ENCODE measurements at regions not wholly inside any gene's neighbourhood (a gene's known extent, or its start where the extent isn't known, plus 50 kb on each side); places are given as distances from the start of the nearest gene placed in this dataset.

- no peaks in the 10 kb centered on the region for H3K9me3 ChIP-seq (ENCODE audit: control insufficient read depth, insufficient read depth, low read length)
- peaks cover 4% of the 10 kb centered on the region; the same call in 1 of the 2 replicates for H3K27me3 ChIP-seq (ENCODE audit: control insufficient read depth, low read length)
- no peaks in the 10 kb centered on the region for H3K79me2 ChIP-seq (ENCODE audit: control insufficient read depth, low read length)
- H3K4me3 ChIP-seq (ENCODE audit: low read length): no peak overlapping the region
- H3K36me3 ChIP-seq (ENCODE audit: control insufficient read depth, low read length): no peaks in the 10 kb centered on the region
- no peaks in the 10 kb centered on the region for H3K4me1 ChIP-seq (ENCODE audit: control insufficient read depth, low read length)
- no peak overlapping the region for H3K4me2 ChIP-seq (ENCODE audit: low read length)
- TF ChIP-seq CTCF (IDR thresholded peaks at IDR 0.05; ENCODE audit: low read depth, low read length, poor library complexity, severe bottlenecking): no peak
- no peaks in the 10 kb centered on the region for H3F3A ChIP-seq (ENCODE audit: control insufficient read depth, insufficient read depth)
- no peak overlapping the region for H3K27ac ChIP-seq (ENCODE audit: low read depth, low read length)
- no peaks in the 10 kb centered on the region for H3K9me2 ChIP-seq (replicated peaks; ENCODE audit: control insufficient read depth, low read length)
- no peaks in the 10 kb centered on the region for H4K20me1 ChIP-seq (ENCODE audit: control insufficient read depth, insufficient read depth, low read depth, low read length)
These were observed 182.3 kb upstream of the KLF12 start for GRCh38 chr13:74316547-74316946.

GRCh38 chr13:74306496-74306895, 172.3 kb upstream of the KLF12 start:
- no peaks in the 10 kb centered on the region for H3K79me2 ChIP-seq (ENCODE audit: control insufficient read depth, low read length)
- H3F3A ChIP-seq (ENCODE audit: control insufficient read depth, insufficient read depth): no peaks in the 10 kb centered on the region
- H3K27ac ChIP-seq (ENCODE audit: low read depth, low read length): no peak overlapping the region
- no peaks in the 10 kb centered on the region for H3K9me3 ChIP-seq (ENCODE audit: control insufficient read depth, insufficient read depth, low read length)
- H3K4me2 ChIP-seq (ENCODE audit: low read length): no peak overlapping the region
- H3K4me3 ChIP-seq (ENCODE audit: low read length): no peak overlapping the region
- H3K4me1 ChIP-seq (ENCODE audit: control insufficient read depth, low read length): no peaks in the 10 kb centered on the region
- H4K20me1 ChIP-seq (ENCODE audit: control insufficient read depth, insufficient read depth, low read depth, low read length): no peaks in the 10 kb centered on the region
- no peaks in the 10 kb centered on the region for H3K27me3 ChIP-seq (ENCODE audit: control insufficient read depth, low read length)
- no peaks in the 10 kb centered on the region for H3K9me2 ChIP-seq (replicated peaks; ENCODE audit: control insufficient read depth, low read length)
- no peak for TF ChIP-seq CTCF (IDR thresholded peaks at IDR 0.05; ENCODE audit: low read depth, low read length, poor library complexity, severe bottlenecking)
- no peak for TF ChIP-seq EZH2phosphoT487 (IDR thresholded peaks at IDR 0.05; ENCODE audit: borderline replicate concordance, low read length)
- H3K36me3 ChIP-seq (ENCODE audit: control insufficient read depth, low read length): no peaks in the 10 kb centered on the region

- Histone ChIP-seq H3K27me3 (ENCODE audit: control insufficient read depth, low read length) (no peaks in the 10 kb centered on the region), H4K20me1 (ENCODE audit: control insufficient read depth, insufficient read depth, low read depth, low read length) (no peaks in the 10 kb centered on the region), H3K4me3 (ENCODE audit: low read length) (no peak overlapping the region), H3K27ac (ENCODE audit: low read depth, low read length) (no peak overlapping the region), H3F3A (ENCODE audit: control insufficient read depth, insufficient read depth) (no peaks in the 10 kb centered on the region), H3K36me3 (ENCODE audit: control insufficient read depth, low read length) (no peaks in the 10 kb centered on the region), H3K9me3 (ENCODE audit: control insufficient read depth, insufficient read depth, low read length) (no peaks in the 10 kb centered on the region), H3K4me2 (ENCODE audit: low read length) (no peak overlapping the region), H3K9me2 (replicated peaks; ENCODE audit: control insufficient read depth, low read length) (no peaks in the 10 kb centered on the region), H3K79me2 (ENCODE audit: control insufficient read depth, low read length) (no peaks in the 10 kb centered on the region), H3K4me1 (ENCODE audit: control insufficient read depth, low read length) (no peaks in the 10 kb centered on the region)
- TF ChIP-seq EZH2phosphoT487 (IDR thresholded peaks at IDR 0.05; ENCODE audit: borderline replicate concordance, low read length) (no peak), CTCF (IDR thresholded peaks at IDR 0.05; ENCODE audit: low read depth, low read length, poor library complexity, severe bottlenecking) (no peak)
These were observed 171.7 kb upstream of the KLF12 start for GRCh38 chr13:74305876-74306275.
